PFSK-1 (cell line): ENCODE measurements at regions not wholly inside any gene's neighbourhood (a gene's known extent, or its start where the extent isn't known, plus 50 kb on each side); places are given as distances from the start of the nearest gene placed in this dataset.

Experiments
- POLR2AphosphoS5 ChIP-seq: IDR thresholded peaks from 2 replicates; pipeline ENCODE4 v1.6.1; 2012; ENCODE audit warnings: low read depth, mild to moderate bottlenecking, control low read depth, low read length, moderate library complexity
- REST ChIP-seq, 2 experiments: IDR thresholded peaks; 2 replicates each; pipeline versions ENCODE4 v1.6.1 to v1.8.0; 2011 to 2012; ENCODE audit warnings: low read depth in 2 of 2, low read length in 2 of 2, control low read depth in 1 of 2, inconsistent platforms in 1 of 2, mild to moderate bottlenecking in 1 of 2, moderate library complexity in 1 of 2; ENCODE audit not compliant: insufficient read depth in 1 of 2

- TF ChIP-seq POLR2AphosphoS5, result no peak
- no peak for TF ChIP-seq REST (IDR thresholded peaks at IDR 0.05; ENCODE audit: insufficient read depth in 1 of 2, low read depth in 2 of 2, low read length in 2 of 2)
Measured at GRCh38 chr3:65166531-65166930, 478.7 kb upstream of the ADAMTS9 start.
